ENCODE measurements at regions not wholly inside any gene's neighbourhood (a gene's known extent, or its start where the extent isn't known, plus 50 kb on each side); places are given as distances from the start of the nearest gene placed in this dataset.

DNA sequence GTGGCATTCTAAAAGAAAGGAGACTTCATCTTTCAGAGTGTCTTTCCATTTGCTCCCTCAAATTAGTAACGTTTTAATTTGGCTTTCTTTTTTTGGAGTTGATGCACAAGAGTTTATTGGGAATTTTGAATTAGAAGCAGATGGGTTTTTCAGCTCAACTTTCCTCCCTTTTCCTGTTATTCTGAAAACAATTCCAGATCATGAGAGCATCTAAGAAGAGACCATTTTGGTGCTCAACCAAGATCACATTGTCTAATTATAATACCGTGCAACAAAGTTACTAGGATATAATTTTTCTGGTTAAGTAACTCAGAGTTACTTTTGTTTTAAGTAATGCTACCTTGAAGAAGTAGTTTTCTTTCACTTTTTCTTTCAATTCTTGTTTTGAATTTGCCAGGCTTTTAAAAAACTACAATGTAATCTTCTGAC lies 396.6 kb upstream of the KLF6 start:
- no peaks in the 10 kb centered on the region for H3K9me3 ChIP-seq
- WGBS, 2 donors (ENCODE audit: low coverage in 1 of 2), result 58 to 65% methylated on average over 2 of the region's 2 CpGs
- H3K4me1 ChIP-seq, result peaks cover 0 to 13% (median 0%) of the 10 kb centered on the region in 4 donors
- in situ Hi-C loops (cut with MboI; ENCODE audit: low pct_ligation_motif_present in 1 of 4, low pct_unique_long_range_greater_than_20kb in 1 of 4, low sequenced_read_pairs in 3 of 4), result no loop called here
- no peaks in the 10 kb centered on the region for H3K27me3 ChIP-seq
- intact Hi-C loops (cut with DNase I; ENCODE audit: low total_unique reads), result no loop called here
- TF ChIP-seq CTCF (IDR thresholded peaks at IDR 0.05), result no peak
- TF ChIP-seq POLR2A (IDR thresholded peaks at IDR 0.05), result no peak
- TF ChIP-seq POLR2AphosphoS5 (IDR thresholded peaks at IDR 0.05), result no peak
- TF ChIP-seq EP300 (IDR thresholded peaks at IDR 0.05; ENCODE audit: low read depth), result no peak
- DNase-seq, result no peak
- peak overlapping the region in 1 of 4 donors; percentile 10 for H3K27ac ChIP-seq
- no peaks in the 10 kb centered on the region for H3K36me3 ChIP-seq
- no peak overlapping the region for H3K4me3 ChIP-seq

GRCh38 chr10:4181081-4181480 lies 396.1 kb upstream of the KLF6 start:
- no peak overlapping the region for H3K27ac ChIP-seq
- H3K36me3 ChIP-seq, result no peaks in the 10 kb centered on the region
- in situ Hi-C loops (cut with MboI; ENCODE audit: low pct_ligation_motif_present in 1 of 4, low pct_unique_long_range_greater_than_20kb in 1 of 4, low sequenced_read_pairs in 3 of 4), result no loop called here
- intact Hi-C loops (cut with DNase I; ENCODE audit: low total_unique reads), result no loop called here
- no peak overlapping the region for H3K4me3 ChIP-seq
- TF ChIP-seq POLR2AphosphoS5 (IDR thresholded peaks at IDR 0.05) (no peak), CTCF (IDR thresholded peaks at IDR 0.05) (no peak), EP300 (IDR thresholded peaks at IDR 0.05; ENCODE audit: low read depth) (no peak), POLR2A (IDR thresholded peaks at IDR 0.05) (no peak)
- peaks cover 0 to 13% (median 0%) of the 10 kb centered on the region in 4 donors for H3K4me1 ChIP-seq
- no peaks in the 10 kb centered on the region for H3K9me3 ChIP-seq
- 83 to 100% methylated on average over 3 to 9 of the region's 9 CpGs for WGBS, 2 donors (ENCODE audit: low coverage in 1 of 2)
- no peak for DNase-seq
- H3K27me3 ChIP-seq, result no peaks in the 10 kb centered on the region

- DNase-seq, result no peak
- WGBS, 2 donors (ENCODE audit: low coverage in 1 of 2), result 36 to 68% methylated on average over 3 of the region's 3 CpGs
- H3K4me1 ChIP-seq, result no peaks in the 10 kb centered on the region
- no peaks in the 10 kb centered on the region for H3K27me3 ChIP-seq
- H3K27ac ChIP-seq, result no peak overlapping the region
- intact Hi-C loops (cut with DNase I; ENCODE audit: low total_unique reads) (no loop called here), in situ Hi-C loops (cut with MboI; ENCODE audit: low pct_ligation_motif_present in 1 of 4, low pct_unique_long_range_greater_than_20kb in 1 of 4, low sequenced_read_pairs in 3 of 4) (no loop called here)
- H3K36me3 ChIP-seq, result no peaks in the 10 kb centered on the region
- TF ChIP-seq POLR2AphosphoS5 (IDR thresholded peaks at IDR 0.05), result no peak
- no peak for TF ChIP-seq POLR2A (IDR thresholded peaks at IDR 0.05)
- no peak for TF ChIP-seq EP300 (IDR thresholded peaks at IDR 0.05; ENCODE audit: low read depth)
- no peak for TF ChIP-seq CTCF (IDR thresholded peaks at IDR 0.05)
- H3K9me3 ChIP-seq, result no peaks in the 10 kb centered on the region
- H3K4me3 ChIP-seq, result no peak overlapping the region
Measured at GRCh38 chr10:4177791-4178190, 392.8 kb upstream of the KLF6 start.

GRCh38 chr10:4176500-4177281 lies 391.7 kb upstream of the KLF6 start:
- Histone ChIP-seq H3K36me3 (no peaks in the 10 kb centered on the region), H3K9me3 (peaks cover 0 to 6% of the 10 kb centered on the region in 2 donors), H3K4me3 (no peak overlapping the region), H3K27me3 (no peaks in the 10 kb centered on the region), H3K27ac (peak overlapping the region in 1 of 4 donors; percentile 24), H3K4me1 (no peaks in the 10 kb centered on the region)
- intact Hi-C loops (cut with DNase I; ENCODE audit: low total_unique reads), result no loop called here
- TF ChIP-seq POLR2AphosphoS5 (IDR thresholded peaks at IDR 0.05) (no peak), POLR2A (IDR thresholded peaks at IDR 0.05) (no peak), EP300 (IDR thresholded peaks at IDR 0.05; ENCODE audit: low read depth) (no peak), CTCF (IDR thresholded peaks at IDR 0.05) (no peak)
- in situ Hi-C loops (cut with MboI; ENCODE audit: low pct_ligation_motif_present in 1 of 4, low pct_unique_long_range_greater_than_20kb in 1 of 4, low sequenced_read_pairs in 3 of 4), result no loop called here
- DNase-seq, result no peak
- WGBS, 2 donors (ENCODE audit: low coverage in 1 of 2), result 69% methylated on average over 1 to 5 of the region's 5 CpGs
